ENCODE measurements at regions not wholly inside any gene's neighbourhood (a gene's known extent, or its start where the extent isn't known, plus 50 kb on each side); places are given as distances from the start of the nearest gene placed in this dataset.

- H3K9me3 Mint-ChIP-seq (ENCODE audit: unreplicated experiment), result no peaks in the 10 kb centered on the region
- H3K27ac Mint-ChIP-seq (ENCODE audit: unreplicated experiment), result no peak overlapping the region
- no peak overlapping the region for H3K4me3 Mint-ChIP-seq (ENCODE audit: unreplicated experiment)
- DNase-seq (ENCODE audit: extremely low spot score, unreplicated experiment), result no peak
- no peaks in the 10 kb centered on the region for H3K36me3 Mint-ChIP-seq (ENCODE audit: unreplicated experiment)
- peaks cover 33% of the 10 kb centered on the region for H3K4me1 Mint-ChIP-seq (ENCODE audit: unreplicated experiment)
- no peak for TF ChIP-seq CTCF (IDR thresholded peaks at IDR 0.05)
- no peaks in the 10 kb centered on the region for H3K27me3 Mint-ChIP-seq (ENCODE audit: unreplicated experiment)
Observed at GRCh38 chr12:123056709-123057108, 76.2 kb downstream of the ARL6IP4 start.

GRCh38 chr12:123056053-123056452, 75.6 kb downstream of the ARL6IP4 start:
- DNase-seq (ENCODE audit: extremely low spot score, unreplicated experiment), result no peak
- no peak overlapping the region for H3K4me3 Mint-ChIP-seq (ENCODE audit: unreplicated experiment)
- H3K4me1 Mint-ChIP-seq (ENCODE audit: unreplicated experiment), result peaks cover 33% of the 10 kb centered on the region
- H3K27ac Mint-ChIP-seq (ENCODE audit: unreplicated experiment), result no peak overlapping the region
- TF ChIP-seq CTCF (IDR thresholded peaks at IDR 0.05), result no peak
- H3K27me3 Mint-ChIP-seq (ENCODE audit: unreplicated experiment), result no peaks in the 10 kb centered on the region
- H3K36me3 Mint-ChIP-seq (ENCODE audit: unreplicated experiment), result no peaks in the 10 kb centered on the region
- H3K9me3 Mint-ChIP-seq (ENCODE audit: unreplicated experiment), result no peaks in the 10 kb centered on the region

GRCh38 chr12:123055281-123055766, 74.8 kb downstream of the ARL6IP4 start:
- no peak for TF ChIP-seq CTCF (IDR thresholded peaks at IDR 0.05)
- Mint-ChIP-seq H3K4me3 (ENCODE audit: unreplicated experiment) (no peak overlapping the region), H3K4me1 (ENCODE audit: unreplicated experiment) (peaks cover 30% of the 10 kb centered on the region), H3K27me3 (ENCODE audit: unreplicated experiment) (no peaks in the 10 kb centered on the region), H3K27ac (ENCODE audit: unreplicated experiment) (no peak overlapping the region), H3K36me3 (ENCODE audit: unreplicated experiment) (no peaks in the 10 kb centered on the region), H3K9me3 (ENCODE audit: unreplicated experiment) (no peaks in the 10 kb centered on the region)
- no peak for DNase-seq (ENCODE audit: extremely low spot score, unreplicated experiment)

- H3K4me3 Mint-ChIP-seq (ENCODE audit: unreplicated experiment), result no peak overlapping the region
- no peak overlapping the region for H3K27ac Mint-ChIP-seq (ENCODE audit: unreplicated experiment)
- DNase-seq (ENCODE audit: extremely low spot score, unreplicated experiment), result no peak
- H3K9me3 Mint-ChIP-seq (ENCODE audit: unreplicated experiment), result no peaks in the 10 kb centered on the region
- no peaks in the 10 kb centered on the region for H3K27me3 Mint-ChIP-seq (ENCODE audit: unreplicated experiment)
- H3K36me3 Mint-ChIP-seq (ENCODE audit: unreplicated experiment), result no peaks in the 10 kb centered on the region
- no peak for TF ChIP-seq CTCF (IDR thresholded peaks at IDR 0.05)
- H3K4me1 Mint-ChIP-seq (ENCODE audit: unreplicated experiment), result peaks cover 21% of the 10 kb centered on the region
Observed at GRCh38 chr12:123054371-123054770, 73.9 kb downstream of the ARL6IP4 start.

- Mint-ChIP-seq H3K9me3 (ENCODE audit: unreplicated experiment) (no peaks in the 10 kb centered on the region), H3K4me1 (ENCODE audit: unreplicated experiment) (peaks cover 6% of the 10 kb centered on the region), H3K27me3 (ENCODE audit: unreplicated experiment) (no peaks in the 10 kb centered on the region), H3K36me3 (ENCODE audit: unreplicated experiment) (no peaks in the 10 kb centered on the region), H3K27ac (ENCODE audit: unreplicated experiment) (no peak overlapping the region), H3K4me3 (ENCODE audit: unreplicated experiment) (no peak overlapping the region)
- no peak for TF ChIP-seq CTCF (IDR thresholded peaks at IDR 0.05)
- DNase-seq (ENCODE audit: extremely low spot score, unreplicated experiment), result no peak
Observed at GRCh38 chr12:123051556-123051955, 71.1 kb downstream of the ARL6IP4 start.
